ENCODE measurements at regions not wholly inside any gene's neighbourhood (a gene's known extent, or its start where the extent isn't known, plus 50 kb on each side); places are given as distances from the start of the nearest gene placed in this dataset.

DNA sequence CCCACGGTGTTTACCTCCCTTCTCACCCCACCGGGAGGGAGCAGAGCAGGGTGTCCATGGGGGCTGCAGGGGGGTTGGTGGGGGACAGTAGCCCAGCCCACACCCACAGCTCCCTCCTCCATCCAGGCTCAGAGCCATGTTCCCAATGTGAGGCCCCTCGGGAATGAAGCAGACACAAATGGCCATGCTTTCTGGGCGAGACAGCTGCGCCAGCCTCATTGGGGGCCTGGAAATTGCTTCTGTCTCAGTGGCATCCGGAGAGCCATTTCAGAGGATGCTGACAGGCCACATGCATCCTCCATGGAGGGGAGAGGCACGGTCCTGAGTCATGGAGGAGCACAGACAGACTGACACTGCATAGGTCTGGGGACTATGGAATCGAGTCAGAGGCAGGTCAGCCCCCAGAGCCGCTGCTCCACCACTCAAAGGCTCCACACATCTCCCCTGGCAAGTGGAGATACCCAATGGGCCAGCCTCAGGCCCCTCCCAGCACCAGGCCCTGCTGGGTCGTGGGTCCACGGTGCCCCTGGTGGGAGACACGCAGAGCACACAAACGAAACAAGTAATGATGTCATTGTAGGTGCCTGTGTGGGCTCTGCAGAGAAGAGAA is 59.6 kb upstream of the ENPP7 start:
- TF ChIP-seq CTCF (IDR thresholded peaks at IDR 0.05; ENCODE audit: unreplicated experiment), result no peak
- no peak for DNase-seq (ENCODE audit: low spot score in 2 of 2, unreplicated experiment in 2 of 2)
- peaks cover 13% of the 10 kb centered on the region for H3K9me3 Mint-ChIP-seq
- H3K36me3 Mint-ChIP-seq, result peaks cover 4% of the 10 kb centered on the region
- no peak overlapping the region for H3K4me3 Mint-ChIP-seq
- no peak overlapping the region for H3K27ac Mint-ChIP-seq
- peaks cover 7% of the 10 kb centered on the region for H3K4me1 Mint-ChIP-seq
- peaks cover 50% of the 10 kb centered on the region for H3K27me3 Mint-ChIP-seq (ENCODE audit: low read depth)

GRCh38 chr17:79670537-79671084 is 59.8 kb upstream of the RBFOX3 start:
- Mint-ChIP-seq H3K27ac (no peak overlapping the region), H3K36me3 (peaks cover 4% of the 10 kb centered on the region), H3K4me3 (no peak overlapping the region), H3K9me3 (peaks cover 13% of the 10 kb centered on the region), H3K27me3 (ENCODE audit: low read depth) (peaks cover 48% of the 10 kb centered on the region), H3K4me1 (peaks cover 7% of the 10 kb centered on the region)
- TF ChIP-seq CTCF (IDR thresholded peaks at IDR 0.05; ENCODE audit: unreplicated experiment), result no peak
- DNase-seq (ENCODE audit: low spot score in 2 of 2, unreplicated experiment in 2 of 2), result no peak

DNA sequence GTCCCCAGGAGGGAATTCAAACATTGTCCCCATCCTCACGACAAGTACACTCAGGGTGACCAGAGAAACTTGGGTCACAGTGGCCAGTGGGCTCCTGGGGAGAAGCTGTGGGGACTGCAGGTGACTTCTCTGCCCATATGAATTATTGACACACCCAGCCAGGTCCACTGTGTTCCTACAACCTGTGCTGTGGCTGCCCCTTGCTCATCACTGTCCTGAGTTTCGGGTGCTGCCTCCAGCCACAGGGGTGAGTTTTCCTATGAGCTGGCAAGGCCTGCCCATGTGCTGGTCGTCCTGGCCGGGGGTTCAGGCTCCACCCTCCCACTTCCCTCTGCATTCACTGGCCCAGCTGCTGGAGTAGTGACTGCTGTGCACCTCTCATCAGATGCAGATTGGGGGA is 59.0 kb upstream of the RBFOX3 start:
- H3K36me3 Mint-ChIP-seq, result peaks cover 4% of the 10 kb centered on the region
- TF ChIP-seq CTCF (IDR thresholded peaks at IDR 0.05; ENCODE audit: unreplicated experiment), result no peak
- peaks cover 44% of the 10 kb centered on the region for H3K27me3 Mint-ChIP-seq (ENCODE audit: low read depth)
- DNase-seq (ENCODE audit: low spot score in 2 of 2, unreplicated experiment in 2 of 2), result no peak
- H3K4me3 Mint-ChIP-seq, result no peak overlapping the region
- H3K9me3 Mint-ChIP-seq, result peaks cover 13% of the 10 kb centered on the region
- peaks cover 14% of the 10 kb centered on the region for H3K4me1 Mint-ChIP-seq
- H3K27ac Mint-ChIP-seq, result no peak overlapping the region

GRCh38 chr17:79668344-79669250 is 57.7 kb upstream of the RBFOX3 start:
- peaks cover 4% of the 10 kb centered on the region for H3K36me3 Mint-ChIP-seq
- no peak overlapping the region for H3K4me3 Mint-ChIP-seq
- H3K4me1 Mint-ChIP-seq, result peaks cover 17% of the 10 kb centered on the region
- no peak overlapping the region for H3K27ac Mint-ChIP-seq
- peaks cover 41% of the 10 kb centered on the region for H3K27me3 Mint-ChIP-seq (ENCODE audit: low read depth)
- TF ChIP-seq CTCF (IDR thresholded peaks at IDR 0.05; ENCODE audit: unreplicated experiment), result no peak
- H3K9me3 Mint-ChIP-seq, result peaks cover 9% of the 10 kb centered on the region
- no peak for DNase-seq (ENCODE audit: low spot score in 2 of 2, unreplicated experiment in 2 of 2)

GRCh38 chr17:79667746-79668145 is 56.9 kb upstream of the RBFOX3 start:
- Mint-ChIP-seq H3K27ac (no peak overlapping the region), H3K9me3 (peaks cover 5% of the 10 kb centered on the region), H3K36me3 (no peaks in the 10 kb centered on the region), H3K4me3 (no peak overlapping the region), H3K4me1 (peaks cover 17% of the 10 kb centered on the region), H3K27me3 (ENCODE audit: low read depth) (peaks cover 39% of the 10 kb centered on the region)
- no peak for DNase-seq (ENCODE audit: low spot score in 2 of 2, unreplicated experiment in 2 of 2)
- no peak for TF ChIP-seq CTCF (IDR thresholded peaks at IDR 0.05; ENCODE audit: unreplicated experiment)
